ENCODE measurements at regions not wholly inside any gene's neighbourhood (a gene's known extent, or its start where the extent isn't known, plus 50 kb on each side); places are given as distances from the start of the nearest gene placed in this dataset.

DNA sequence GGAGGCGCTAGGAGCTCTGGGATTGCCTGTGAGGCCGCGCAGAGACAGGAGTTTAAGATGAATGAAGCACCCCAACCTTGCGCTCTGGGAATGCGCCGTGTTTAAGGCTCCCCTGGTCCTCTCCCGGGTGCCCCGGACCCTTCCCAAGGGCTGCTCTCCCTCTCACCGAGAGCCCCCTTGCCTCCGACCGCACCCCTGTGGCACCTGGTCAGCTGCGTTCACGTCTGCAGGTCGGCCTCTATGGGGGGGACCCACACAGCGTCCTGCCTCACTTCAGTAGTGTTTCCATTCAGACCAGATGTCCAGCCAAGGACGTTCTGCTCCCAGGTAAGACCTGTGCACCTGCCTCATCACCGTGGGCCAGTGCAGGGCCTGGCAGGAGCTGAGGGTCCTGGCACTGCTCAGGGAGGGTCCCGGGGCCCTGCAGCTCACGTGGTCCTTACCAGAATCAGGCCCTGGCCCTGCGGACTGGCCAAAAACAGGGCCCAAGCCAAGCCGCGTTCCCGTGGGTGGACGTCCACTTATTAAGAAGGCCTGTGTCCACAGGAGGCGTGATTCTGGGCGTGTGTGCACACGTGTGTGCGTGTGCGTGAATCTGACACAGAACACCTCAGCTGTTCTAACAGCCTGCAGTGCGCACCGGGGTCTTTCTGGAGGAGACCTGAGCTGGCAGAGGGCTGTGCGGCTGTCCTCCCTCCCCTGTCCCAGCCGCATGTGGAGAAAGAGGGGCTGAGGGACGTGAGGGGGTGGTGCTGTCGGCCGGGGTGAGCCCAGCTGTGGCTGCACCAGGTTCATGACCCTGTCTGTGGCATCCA is 79.9 kb upstream of the BHLHE23 start:
- no peak for DNase-seq (ENCODE audit: low read depth)

- no peak for DNase-seq (ENCODE audit: low read depth)
Observed at GRCh38 chr20:63085151-63085861, 78.5 kb upstream of the BHLHE23 start.

GRCh38 chr20:63084563-63084927 is 77.8 kb upstream of the BHLHE23 start:
- no peak for DNase-seq (ENCODE audit: low read depth)

DNA sequence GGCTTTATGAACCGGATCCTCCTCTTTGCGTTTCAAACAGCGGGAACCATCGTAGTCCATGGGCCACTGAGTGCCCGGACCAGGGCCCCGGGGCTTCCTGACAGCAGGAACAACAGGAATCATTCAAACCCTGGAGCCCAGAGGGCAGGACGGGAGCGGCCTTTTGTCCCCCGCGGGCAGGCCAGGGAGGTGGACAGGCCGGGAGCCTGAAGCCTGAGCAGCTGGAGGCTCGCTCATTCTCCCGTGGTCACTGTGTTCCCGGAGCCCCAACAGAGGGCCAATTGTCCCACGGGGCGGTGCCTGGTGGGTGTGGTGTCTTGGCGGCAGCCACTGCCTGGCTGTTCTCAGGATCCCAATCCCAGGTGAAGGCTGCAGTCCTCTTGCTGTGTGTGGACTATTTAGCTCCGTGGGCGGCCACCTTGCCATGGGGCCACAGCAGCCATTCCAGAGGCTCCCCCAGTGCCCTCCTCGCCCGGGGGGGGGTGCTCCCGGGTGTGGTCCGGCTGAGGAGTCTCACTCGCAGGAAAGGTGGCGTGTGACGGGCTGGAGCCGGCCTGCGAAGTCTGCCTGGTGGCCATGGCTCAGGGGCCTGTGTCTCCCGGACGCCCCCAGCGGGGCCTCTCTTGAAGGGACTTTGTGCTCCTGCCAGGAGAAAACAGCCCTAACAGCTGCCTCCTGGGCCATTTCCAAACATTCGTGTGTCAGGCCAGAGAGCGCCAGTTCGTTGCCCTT is 77.2 kb upstream of the BHLHE23 start:
- DNase-seq (ENCODE audit: low read depth), result no peak

DNA sequence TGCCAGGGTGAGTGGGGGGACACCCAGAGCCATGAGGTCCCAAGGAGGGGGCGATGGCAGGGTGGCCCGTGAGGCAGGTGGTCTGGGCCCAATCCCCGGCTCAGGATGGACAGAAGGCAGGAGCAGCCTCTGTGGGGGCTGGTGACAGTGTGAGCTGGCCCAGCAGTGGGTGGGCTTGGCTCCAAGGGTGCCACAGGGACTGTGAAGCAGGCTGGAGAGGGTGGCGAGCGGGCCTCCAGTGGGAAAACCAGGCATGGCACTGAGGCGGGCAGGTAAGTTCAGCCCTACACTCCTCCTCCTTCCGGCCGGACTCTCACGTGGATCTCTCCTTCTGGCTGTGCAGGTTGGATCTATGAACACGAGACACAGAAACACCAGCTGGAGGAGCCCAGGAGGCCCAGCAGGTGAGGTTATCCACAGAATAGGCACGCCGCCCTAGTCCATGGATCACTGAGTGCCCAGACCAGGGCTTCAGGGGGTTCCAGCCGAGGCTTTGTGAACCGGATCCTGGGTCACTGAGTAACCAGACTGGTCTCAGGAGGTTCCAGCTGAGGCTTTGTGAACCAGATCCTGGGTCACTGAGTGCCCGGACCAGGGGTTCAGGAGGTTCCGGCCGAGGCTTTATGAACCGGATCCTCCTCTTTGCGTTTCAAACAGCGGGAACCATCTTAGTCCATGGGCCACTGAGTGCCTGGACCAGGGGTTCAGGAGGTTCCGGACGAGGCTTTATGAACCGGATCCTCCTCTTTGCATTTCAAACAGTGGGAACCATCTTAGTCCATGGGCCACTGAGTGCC is 76.4 kb upstream of the BHLHE23 start:
- DNase-seq (ENCODE audit: low read depth), result no peak

GRCh38 chr20:63082308-63082938 is 75.7 kb upstream of the BHLHE23 start:
- peak; percentile 23 for DNase-seq (ENCODE audit: low read depth)

DNA sequence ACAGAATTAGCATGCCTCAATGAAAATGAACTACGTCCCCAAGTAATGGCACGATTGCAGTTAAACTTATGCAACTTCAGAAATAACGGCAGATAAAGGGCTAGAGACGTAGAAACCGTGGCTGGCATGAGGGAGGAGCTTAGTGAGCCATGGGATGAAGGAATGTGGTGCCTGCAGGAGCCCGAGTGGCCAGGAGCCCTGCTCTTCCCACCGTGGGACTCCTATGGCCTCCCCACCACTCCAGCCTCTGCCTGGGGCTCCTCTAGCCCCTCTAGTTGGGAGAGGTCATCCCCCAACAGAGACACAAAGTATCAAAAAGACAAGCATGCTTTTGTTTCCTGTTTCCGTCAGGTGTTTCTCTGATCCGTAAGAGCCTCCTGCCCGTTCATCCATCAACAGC is 75.1 kb upstream of the BHLHE23 start:
- no peak for DNase-seq (ENCODE audit: low read depth)

DNA sequence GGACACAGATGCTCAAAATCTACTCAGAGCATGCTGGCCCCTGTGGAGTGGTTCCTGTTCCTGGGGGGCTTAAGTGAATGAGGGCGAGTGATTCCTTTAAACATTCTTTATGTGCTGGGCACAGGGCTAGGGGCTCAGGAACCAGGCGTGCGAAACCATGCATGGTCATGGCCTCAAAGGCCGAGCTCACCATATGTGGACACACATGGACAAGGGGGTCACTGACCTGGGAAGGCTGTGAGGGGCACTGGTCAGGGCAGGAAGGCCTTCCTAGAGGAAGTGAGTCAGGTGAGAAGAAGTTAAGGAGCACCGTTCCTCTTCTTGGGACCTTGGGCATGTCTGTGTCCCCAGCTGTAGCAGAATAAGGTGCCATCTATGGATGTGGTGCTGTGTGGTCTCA is 74.6 kb upstream of the BHLHE23 start:
- DNase-seq (ENCODE audit: low read depth), result no peak

- DNase-seq (ENCODE audit: low read depth), result no peak
Observed at GRCh38 chr20:63080811-63081210, 74.0 kb upstream of the BHLHE23 start.

GRCh38 chr20:63080411-63080810 is 73.6 kb upstream of the BHLHE23 start:
- DNase-seq (ENCODE audit: low read depth), result no peak

DNA sequence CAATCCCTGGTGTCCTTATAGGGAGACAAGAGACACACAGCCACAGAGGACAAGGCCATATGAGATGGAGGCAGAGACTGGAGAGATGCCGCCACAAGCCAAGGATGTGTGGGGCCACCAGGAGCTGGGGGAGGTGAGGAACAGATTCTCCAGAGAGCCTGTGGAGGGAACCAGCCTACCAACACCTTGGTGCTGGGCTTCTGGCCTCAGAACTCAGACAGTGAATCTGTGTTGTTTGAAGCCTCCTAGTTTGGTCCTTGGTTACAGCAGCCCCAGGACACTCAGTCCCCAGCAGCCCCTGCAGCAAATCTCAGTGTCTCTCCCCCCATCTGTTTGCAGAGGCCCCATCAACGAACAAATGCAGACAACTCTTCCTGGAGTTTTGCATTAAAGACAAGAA is 73.2 kb upstream of the BHLHE23 start:
- no peak for DNase-seq (ENCODE audit: low read depth)

- no peak for DNase-seq (ENCODE audit: low read depth)
Observed at GRCh38 chr20:63077705-63078104, 70.9 kb upstream of the BHLHE23 start.

DNA sequence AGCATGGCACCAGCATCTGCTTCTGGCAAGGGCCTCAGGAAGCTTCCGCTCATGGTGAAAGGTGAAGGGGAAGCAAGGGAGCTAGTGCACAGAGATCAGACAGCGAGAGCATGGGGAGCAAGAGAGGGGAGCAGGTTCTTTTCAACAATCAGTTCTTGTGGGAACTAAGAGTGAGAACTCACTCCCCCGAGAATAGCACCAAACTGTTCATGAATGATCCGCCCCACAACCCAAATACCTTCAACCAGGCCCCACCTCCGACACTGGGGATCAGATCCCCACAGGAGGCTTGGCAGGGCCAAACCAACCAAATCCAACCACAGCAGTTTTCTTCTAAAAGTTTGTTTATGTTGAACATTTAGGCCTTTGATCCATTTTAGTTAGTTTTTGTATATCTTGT is 69.7 kb upstream of the BHLHE23 start:
- DNase-seq (ENCODE audit: low read depth), result no peak

DNA sequence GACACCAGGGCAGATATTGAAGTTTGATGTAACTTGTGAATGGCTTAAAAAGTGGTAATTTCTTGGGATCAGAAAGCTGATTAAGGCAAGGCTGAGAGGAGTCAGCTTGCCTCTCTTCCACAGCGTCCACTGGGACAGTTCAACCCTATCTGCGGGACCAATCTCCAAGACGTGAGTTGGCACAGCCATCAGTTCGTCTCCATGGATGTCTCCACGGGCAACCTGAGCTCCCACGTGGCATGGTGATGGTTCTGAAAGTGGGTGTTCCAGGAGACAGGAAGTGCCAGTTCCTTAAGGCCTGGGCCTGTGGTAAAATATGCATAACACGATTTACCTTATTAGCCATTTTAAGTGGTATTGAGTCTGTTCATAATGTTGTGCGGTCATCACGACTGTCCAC is 67.9 kb upstream of the BHLHE23 start:
- no peak for DNase-seq (ENCODE audit: low read depth)

GRCh38 chr20:63074182-63074581 is 67.4 kb upstream of the BHLHE23 start:
- no peak for DNase-seq (ENCODE audit: low read depth)

DNA sequence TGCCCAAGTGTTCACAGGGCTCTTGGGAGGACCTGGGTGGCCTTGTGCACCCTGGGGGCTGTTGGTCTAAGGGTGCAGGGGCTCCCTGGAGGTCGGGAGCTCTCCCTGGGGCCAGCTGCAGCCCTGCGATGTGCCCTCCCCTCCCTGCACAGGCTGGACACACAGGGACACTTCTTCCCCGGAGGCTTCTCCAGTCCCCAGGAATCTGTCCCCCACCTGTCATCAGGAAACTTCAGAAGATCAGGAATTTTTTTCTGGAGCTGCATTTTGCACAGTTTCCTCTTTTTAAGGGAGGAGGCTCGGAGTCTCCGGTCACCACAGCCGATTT is 66.9 kb upstream of the BHLHE23 start:
- DNase-seq (ENCODE audit: low read depth), result no peak

GRCh38 chr20:63072991-63073737 is 66.4 kb upstream of the BHLHE23 start:
- DNase-seq (ENCODE audit: low read depth), result no peak

- no peak for DNase-seq (ENCODE audit: low read depth)
Observed at GRCh38 chr20:63072231-63072791, 65.5 kb upstream of the BHLHE23 start.

- peak; percentile 60 for DNase-seq (ENCODE audit: low read depth)
Observed at GRCh38 chr20:63071541-63072181, 64.9 kb upstream of the BHLHE23 start.

Data from iris pigment epithelial cell (primary cell).